ENCODE measurements at regions not wholly inside any gene's neighbourhood (a gene's known extent, or its start where the extent isn't known, plus 50 kb on each side); places are given as distances from the start of the nearest gene placed in this dataset.
A peak's percentile ranks its signal among the peaks of the same experiment; 100 is the strongest.

- no peak for DNase-seq (ENCODE audit: low read depth in 2 of 2)
Observed at GRCh38 chr12:92365333-92365732, 219.7 kb upstream of the BTG1 start.

- peak in 1 of 2 donors; percentile 21 for DNase-seq (ENCODE audit: low read depth in 2 of 2)
Observed at GRCh38 chr12:92363295-92364146, 217.9 kb upstream of the BTG1 start.

- no peak for DNase-seq (ENCODE audit: low read depth in 2 of 2)
Observed at GRCh38 chr12:92362785-92363184, 217.1 kb upstream of the BTG1 start.

GRCh38 chr12:92362126-92362525, 216.5 kb upstream of the BTG1 start:
- no peak for DNase-seq (ENCODE audit: low read depth in 2 of 2)

GRCh38 chr12:92360543-92360942, 214.9 kb upstream of the BTG1 start:
- peak in 1 of 2 donors; percentile 5 for DNase-seq (ENCODE audit: low read depth in 2 of 2)

GRCh38 chr12:92359581-92360209, 214.0 kb upstream of the BTG1 start:
- DNase-seq (ENCODE audit: low read depth in 2 of 2): no peak

GRCh38 chr12:92357584-92358261, 212.1 kb upstream of the BTG1 start:
- DNase-seq (ENCODE audit: low read depth in 2 of 2): no peak

GRCh38 chr12:92356425-92356824, 210.8 kb upstream of the BTG1 start:
- DNase-seq (ENCODE audit: low read depth in 2 of 2): no peak

- DNase-seq (ENCODE audit: low read depth in 2 of 2): no peak
Observed at GRCh38 chr12:92349635-92350034, 204.0 kb upstream of the BTG1 start.

- no peak for DNase-seq (ENCODE audit: low read depth in 2 of 2)
Observed at GRCh38 chr12:92342574-92342973, 196.9 kb upstream of the BTG1 start.

- peak in 1 of 2 donors; percentile 38 for DNase-seq (ENCODE audit: low read depth in 2 of 2)
Observed at GRCh38 chr12:92341065-92341668, 195.5 kb upstream of the BTG1 start.

- DNase-seq (ENCODE audit: low read depth in 2 of 2): no peak
Observed at GRCh38 chr12:92340441-92341064, 194.9 kb upstream of the BTG1 start.

GRCh38 chr12:92340003-92340402, 194.4 kb upstream of the BTG1 start:
- DNase-seq (ENCODE audit: low read depth in 2 of 2): no peak

- DNase-seq (ENCODE audit: low read depth in 2 of 2): no peak
Observed at GRCh38 chr12:92339198-92339821, 193.7 kb upstream of the BTG1 start.

- DNase-seq (ENCODE audit: low read depth in 2 of 2): peak; percentile 12 to 79
Observed at GRCh38 chr12:92338671-92339070, 193.0 kb upstream of the BTG1 start.

GRCh38 chr12:92338102-92338501, 192.5 kb upstream of the BTG1 start:
- no peak for DNase-seq (ENCODE audit: low read depth in 2 of 2)

GRCh38 chr12:92337128-92337527, 191.5 kb upstream of the BTG1 start:
- no peak for DNase-seq (ENCODE audit: low read depth in 2 of 2)

- no peak for DNase-seq (ENCODE audit: low read depth in 2 of 2)
Observed at GRCh38 chr12:92336641-92337040, 191.0 kb upstream of the BTG1 start.

GRCh38 chr12:92335831-92336230, 190.2 kb upstream of the BTG1 start:
- peak in 1 of 2 donors; percentile 28 for DNase-seq (ENCODE audit: low read depth in 2 of 2)

GRCh38 chr12:92334552-92334951, 188.9 kb upstream of the BTG1 start:
- DNase-seq (ENCODE audit: low read depth in 2 of 2): no peak

GRCh38 chr12:92332552-92332951, 186.9 kb upstream of the BTG1 start:
- no peak for DNase-seq (ENCODE audit: low read depth in 2 of 2)
